Keratinocyte (primary cell): ENCODE measurements at regions not wholly inside any gene's neighbourhood (a gene's known extent, or its start where the extent isn't known, plus 50 kb on each side); places are given as distances from the start of the nearest gene placed in this dataset.

Source experiments
- CTCF ChIP-seq, 3 experiments: IDR thresholded peaks in 1 of 3; conservative IDR thresholded peaks in 1 of 3; optimal IDR thresholded peaks in 1 of 3; 2 replicates in 2 of 3; 3 replicates in 1 of 3; pipeline versions ENCODE3 to v1.5.1; 2011; ENCODE audit warnings: low read length in 3 of 3, mild to moderate bottlenecking in 3 of 3, moderate library complexity in 2 of 3, control low read depth in 1 of 3, inconsistent platforms in 1 of 3; ENCODE audit not compliant: insufficient read depth in 2 of 3; ENCODE audit errors: extremely low read depth in 1 of 3
- EZH2 ChIP-seq: IDR thresholded peaks from one replicate; pipeline ENCODE4 v1.6.1; 2012; ENCODE audit warnings: inconsistent platforms, mild to moderate bottlenecking, low read length, moderate library complexity

GRCh38 chr11:70899616-70900015, 352.8 kb downstream of the SHANK2 start:
- TF ChIP-seq CTCF (optimal IDR thresholded peaks at IDR 0.05 in 1 of 3, IDR thresholded peaks at IDR 0.05 in 1 of 3, conservative IDR thresholded peaks at IDR 0.05 in 1 of 3; ENCODE audit: extremely low read depth in 1 of 3, insufficient read depth in 2 of 3, low read length in 3 of 3) = no peak
- TF ChIP-seq EZH2 = no peak
